ENCODE measurements at regions not wholly inside any gene's neighbourhood (a gene's known extent, or its start where the extent isn't known, plus 50 kb on each side); places are given as distances from the start of the nearest gene placed in this dataset.

DNA sequence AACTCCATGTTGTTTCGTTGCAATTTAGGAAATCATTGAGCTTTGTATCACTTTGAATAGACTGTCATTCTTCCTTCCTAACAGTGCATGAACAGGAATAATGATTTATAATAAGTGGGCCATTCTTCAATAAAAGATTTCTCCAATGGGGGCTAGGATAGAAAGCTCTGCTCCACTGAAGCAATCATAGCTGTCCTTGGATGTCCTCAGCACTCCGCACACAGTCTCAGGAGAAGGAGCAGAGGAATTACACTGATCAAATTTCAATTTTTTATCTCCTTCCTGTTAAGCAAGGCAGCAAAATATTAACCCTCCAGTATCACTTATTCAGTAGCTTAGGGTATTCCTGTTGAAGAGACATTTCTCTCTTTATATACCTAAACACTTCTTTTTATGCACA is 532.7 kb upstream of the ST8SIA4 start:
- Histone ChIP-seq H3K56ac (replicated peaks; ENCODE audit: insufficient read length, low read depth, low read length) (no peak overlapping the region), H3K23ac (ENCODE audit: insufficient read length) (no peak overlapping the region), H4K5ac (ENCODE audit: insufficient read length, low read depth, low read length) (no peak overlapping the region), H3K4me3 (ENCODE audit: extremely low read depth in 1 of 4, insufficient read depth in 2 of 4, low read depth in 3 of 4, low read length in 4 of 4) (no peak overlapping the region), H3K36me3 (ENCODE audit: control insufficient read depth in 2 of 4, insufficient read depth in 4 of 4, low read length in 3 of 4) (no peaks in the 10 kb centered on the region), H3K79me1 (ENCODE audit: low read depth, low read length) (no peaks in the 10 kb centered on the region), H2BK5ac (ENCODE audit: low read depth, low read length) (no peak overlapping the region), H3K14ac (ENCODE audit: insufficient read length) (no peak overlapping the region), H3K9me3 (ENCODE audit: insufficient read depth in 2 of 2, low read depth in 1 of 2, low read length in 1 of 2) (no peaks in the 10 kb centered on the region), H3K4me1 (replicated peaks in 1 of 4; ENCODE audit: control insufficient read depth in 3 of 4, insufficient read depth in 4 of 4, low read length in 3 of 4) (no peaks in the 10 kb centered on the region), H3K23me2 (ENCODE audit: low read depth, low read length) (no peaks in the 10 kb centered on the region), H3K79me2 (ENCODE audit: control insufficient read depth in 1 of 2, insufficient read depth in 2 of 2, low read length in 2 of 2) (no peaks in the 10 kb centered on the region), H3K4ac (replicated peaks; ENCODE audit: insufficient read length, low read depth, low read length) (no peak overlapping the region), H2AFZ (ENCODE audit: low read length) (no peak overlapping the region), H2BK20ac (ENCODE audit: low read length) (no peak overlapping the region), H3K9ac (replicated peaks in 1 of 4; ENCODE audit: extremely low read depth in 1 of 4, low read depth in 3 of 4, low read length in 3 of 4) (no peak overlapping the region), H3K18ac (ENCODE audit: extremely low read depth, low read length) (no peak overlapping the region), H4K8ac (ENCODE audit: extremely low read depth, insufficient read depth, low read length) (no peak overlapping the region), H3K27ac (ENCODE audit: low read depth, low read length) (no peak overlapping the region), H2BK15ac (ENCODE audit: low read length) (no peak overlapping the region), H2BK120ac (replicated peaks; ENCODE audit: low read depth, low read length) (no peak overlapping the region), H2AK5ac (ENCODE audit: low read depth, low read length) (no peak overlapping the region), H4K20me1 (replicated peaks in 1 of 2; ENCODE audit: control insufficient read depth in 1 of 2, insufficient read depth in 2 of 2, low read length in 2 of 2) (no peaks in the 10 kb centered on the region), H3K4me2 (ENCODE audit: insufficient read depth in 1 of 2, low read depth in 2 of 2, low read length in 2 of 2) (no peak overlapping the region), H4K91ac (replicated peaks; ENCODE audit: insufficient read length, low read length) (no peak overlapping the region), H2BK12ac (ENCODE audit: low read depth, low read length) (no peak overlapping the region), H3K27me3 (replicated peaks in 1 of 4; ENCODE audit: control insufficient read depth in 3 of 4, extremely low read depth in 1 of 4, insufficient read depth in 3 of 4, low read length in 3 of 4) (no peaks in the 10 kb centered on the region)
- no peak for FAIRE-seq
- DNase-seq (ENCODE audit: low read depth in 1 of 2, low spot score in 2 of 2), result no peak
- TF ChIP-seq, protein P1, sequence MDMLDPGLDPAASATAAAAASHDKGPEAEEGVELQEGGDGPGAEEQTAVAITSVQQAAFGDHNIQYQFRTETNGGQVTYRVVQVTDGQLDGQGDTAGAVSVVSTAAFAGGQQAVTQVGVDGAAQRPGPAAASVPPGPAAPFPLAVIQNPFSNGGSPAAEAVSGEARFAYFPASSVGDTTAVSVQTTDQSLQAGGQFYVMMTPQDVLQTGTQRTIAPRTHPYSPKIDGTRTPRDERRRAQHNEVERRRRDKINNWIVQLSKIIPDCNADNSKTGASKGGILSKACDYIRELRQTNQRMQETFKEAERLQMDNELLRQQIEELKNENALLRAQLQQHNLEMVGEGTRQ (IDR thresholded peaks at IDR 0.05; ENCODE audit: low read length), result no peak
- TF ChIP-seq CREB1 (IDR thresholded peaks at IDR 0.05) (no peak), SP1 (IDR thresholded peaks at IDR 0.05; ENCODE audit: low read depth, low read length) (no peak)
- TF ChIP-seq, protein P2, sequence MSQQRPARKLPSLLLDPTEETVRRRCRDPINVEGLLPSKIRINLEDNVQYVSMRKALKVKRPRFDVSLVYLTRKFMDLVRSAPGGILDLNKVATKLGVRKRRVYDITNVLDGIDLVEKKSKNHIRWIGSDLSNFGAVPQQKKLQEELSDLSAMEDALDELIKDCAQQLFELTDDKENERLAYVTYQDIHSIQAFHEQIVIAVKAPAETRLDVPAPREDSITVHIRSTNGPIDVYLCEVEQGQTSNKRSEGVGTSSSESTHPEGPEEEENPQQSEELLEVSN (IDR thresholded peaks at IDR 0.05), result no peak
- POLR2A ChIA-PET (ENCODE audit: partially characterized antibody), result no interaction called here
- CTCF ChIA-PET (ENCODE audit: partially characterized antibody), result no interaction called here
- 83% methylated on average over 2 of the region's 2 CpGs; no CpG with 5 or more reads in 1 of the 2 experiments for WGBS, 2 experiments (ENCODE audit: extremely low coverage in 1 of 2, insufficient coverage in 1 of 2, insufficient read length in 1 of 2, insufficient replicate concordance in 2 of 2, low coverage in 1 of 2, low lambda C conversion rate in 2 of 2, missing lambda C conversion rate in 1 of 2)

Data from H1 (cell line).